ENCODE measurements at regions not wholly inside any gene's neighbourhood (a gene's known extent, or its start where the extent isn't known, plus 50 kb on each side); places are given as distances from the start of the nearest gene placed in this dataset.

- TF ChIP-seq SP1 (IDR thresholded peaks at IDR 0.05) (no peak), BHLHE40 (IDR thresholded peaks at IDR 0.05; ENCODE audit: borderline replicate concordance) (no peak), PKNOX1 (IDR thresholded peaks at IDR 0.05) (no peak), ELF4 (IDR thresholded peaks at IDR 0.05) (no peak), FOXM1 (IDR thresholded peaks at IDR 0.05; ENCODE audit: borderline replicate concordance) (no peak), LEF1 (IDR thresholded peaks at IDR 0.05; ENCODE audit: borderline replicate concordance) (no peak)
These were observed 107.0 kb downstream of the SHANK2 start for GRCh38 chr11:71145368-71145767.
